ENCODE measurements at regions not wholly inside any gene's neighbourhood (a gene's known extent, or its start where the extent isn't known, plus 50 kb on each side); places are given as distances from the start of the nearest gene placed in this dataset.

GRCh38 chr6:163634211-163635171, 220.0 kb downstream of the QKI start:
- DNase-seq (ENCODE audit: low read depth): no peak
- no peak overlapping the region for H3K4me3 ChIP-seq (ENCODE audit: low read depth, low read length)
- TF ChIP-seq CTCF (IDR thresholded peaks at IDR 0.05; ENCODE audit: low read depth, low read length, missing control alignments): no peak

- no peak for DNase-seq (ENCODE audit: low read depth)
- no peak for TF ChIP-seq CTCF (IDR thresholded peaks at IDR 0.05; ENCODE audit: low read depth, low read length, missing control alignments)
- H3K4me3 ChIP-seq (ENCODE audit: low read depth, low read length): no peak overlapping the region
Observed at GRCh38 chr6:163630991-163631390, 216.5 kb downstream of the QKI start.

- no peak for DNase-seq (ENCODE audit: low read depth)
- TF ChIP-seq CTCF (IDR thresholded peaks at IDR 0.05; ENCODE audit: low read depth, low read length, missing control alignments): no peak
- no peak overlapping the region for H3K4me3 ChIP-seq (ENCODE audit: low read depth, low read length)
Observed at GRCh38 chr6:163630572-163630971, 216.1 kb downstream of the QKI start.

GRCh38 chr6:163630096-163630495, 215.6 kb downstream of the QKI start:
- TF ChIP-seq CTCF (IDR thresholded peaks at IDR 0.05; ENCODE audit: low read depth, low read length, missing control alignments): no peak
- no peak for DNase-seq (ENCODE audit: low read depth)
- H3K4me3 ChIP-seq (ENCODE audit: low read depth, low read length): no peak overlapping the region

All from GM12864 (cell line).